Suppressor macrophage treated with lipopolysaccharide for 1 hour (primary cell): ENCODE measurements at regions not wholly inside any gene's neighbourhood (a gene's known extent, or its start where the extent isn't known, plus 50 kb on each side); places are given as distances from the start of the nearest gene placed in this dataset.
A peak's percentile ranks its signal among the peaks of the same experiment; 100 is the strongest.

Experiments
- DNase-seq, 3 donors: peaks; one replicate each; pipeline ENCODE4 v3.0.0-alpha.2; 2020 to 2022

- no peak for DNase-seq
Measured at GRCh38 chr19:32154418-32154817, 191.0 kb upstream of the ZNF507 start.

- no peak for DNase-seq
Measured at GRCh38 chr19:32164384-32164992, 180.9 kb upstream of the ZNF507 start.

- DNase-seq, result no peak
Measured at GRCh38 chr19:32165141-32165540, 180.3 kb upstream of the ZNF507 start.

GRCh38 chr19:32165750-32166149, 179.7 kb upstream of the ZNF507 start:
- DNase-seq, result no peak

GRCh38 chr19:32166238-32166637, 179.2 kb upstream of the ZNF507 start:
- no peak for DNase-seq

GRCh38 chr19:32168111-32168510, 177.3 kb upstream of the ZNF507 start:
- peak in 2 of 3 donors; percentile 3 to 12 for DNase-seq

- DNase-seq, result no peak
Measured at GRCh38 chr19:32168606-32169005, 176.8 kb upstream of the ZNF507 start.

- no peak for DNase-seq
Measured at GRCh38 chr19:32171719-32172151, 173.7 kb upstream of the ZNF507 start.

GRCh38 chr19:32172566-32173160, 172.7 kb upstream of the ZNF507 start:
- no peak for DNase-seq

GRCh38 chr19:32173836-32174235, 171.6 kb upstream of the ZNF507 start:
- DNase-seq, result no peak

GRCh38 chr19:32174386-32175113, 170.9 kb upstream of the ZNF507 start:
- DNase-seq, result no peak

- DNase-seq, result no peak
Measured at GRCh38 chr19:32176591-32176990, 168.8 kb upstream of the ZNF507 start.

- DNase-seq, result no peak
Measured at GRCh38 chr19:32177686-32178085, 167.7 kb upstream of the ZNF507 start.

- DNase-seq, result no peak
Measured at GRCh38 chr19:32178401-32178800, 167.0 kb upstream of the ZNF507 start.

GRCh38 chr19:32178956-32179355, 166.5 kb upstream of the ZNF507 start:
- DNase-seq, result no peak

GRCh38 chr19:32181216-32181920, 164.0 kb upstream of the ZNF507 start:
- no peak for DNase-seq

- DNase-seq, result no peak
Measured at GRCh38 chr19:32186542-32187330, 158.7 kb upstream of the ZNF507 start.

- no peak for DNase-seq
Measured at GRCh38 chr19:32188921-32189320, 156.5 kb upstream of the ZNF507 start.

- no peak for DNase-seq
Measured at GRCh38 chr19:32189956-32190706, 155.3 kb upstream of the ZNF507 start.

GRCh38 chr19:32191921-32192320, 153.5 kb upstream of the ZNF507 start:
- DNase-seq, result no peak

- no peak for DNase-seq
Measured at GRCh38 chr19:32195706-32196610, 149.5 kb upstream of the ZNF507 start.
